K562 (cell line): ENCODE measurements at regions not wholly inside any gene's neighbourhood (a gene's known extent, or its start where the extent isn't known, plus 50 kb on each side); places are given as distances from the start of the nearest gene placed in this dataset.

Experiments used
- BHLHE40 ChIP-seq: IDR thresholded peaks from 2 replicates; pipeline ENCODE4 v1.6.1; 2011; ENCODE audit warnings: low read length, improper control_type of control experiment
- NELFE ChIP-seq: IDR thresholded peaks from 2 replicates; pipeline ENCODE4 v1.6.1; 2011; ENCODE audit warnings: mild to moderate bottlenecking; ENCODE audit not compliant: insufficient read depth, insufficient read length
- POU5F1 ChIP-seq: fragments of 150-350 bp; IDR thresholded peaks from 2 replicates; pipeline ENCODE4 v1.6.1; 2014; ENCODE audit warnings: borderline replicate concordance, low read length, low read depth, mild to moderate bottlenecking; ENCODE audit not compliant: partially characterized antibody
- TEAD1 ChIP-seq, 2 experiments: fragments of 450-650 bp in 1 of 2; sonication (generic) in 1 of 2; formaldehyde crosslinking; IDR thresholded peaks; 2 replicates each; pipeline versions ENCODE4 v1.4.0 to v1.8.0; 2020 to 2022; ENCODE audit warnings: mild to moderate bottlenecking in 2 of 2, missing genetic modification reagents in 1 of 2
- TF ChIP-seq, protein P1 (sequence below): fragments of 450-650 bp; IDR thresholded peaks from 2 replicates; pipeline ENCODE4 v1.6.1; 2016; ENCODE audit warnings: mild to moderate bottlenecking, moderate library complexity
- TF ChIP-seq, protein P2 (sequence below): fragments of 200-800 bp; sonication (Bioruptor generic); IDR thresholded peaks from 2 replicates; pipeline ENCODE4 v1.6.1; 2016; ENCODE audit warnings: missing genetic modification characterization, missing compliant biosample characterization
- TF ChIP-seq, protein P3 (sequence below), 2 experiments: fragments of 450-650 bp in 1 of 2; sonication (generic) in 1 of 2; formaldehyde crosslinking; conservative IDR thresholded peaks; 2 replicates each; pipeline versions ENCODE4 v1.4.0 to v1.8.1; 2020 to 2022; ENCODE audit warnings: mild to moderate bottlenecking in 1 of 2, missing genetic modification reagents in 1 of 2
- TF ChIP-seq, protein P4 (sequence below): sonication (generic); formaldehyde crosslinking; IDR thresholded peaks from 2 replicates; pipeline ENCODE4 v1.8.1; 2022; ENCODE audit warnings: missing genetic modification reagents

DNA sequence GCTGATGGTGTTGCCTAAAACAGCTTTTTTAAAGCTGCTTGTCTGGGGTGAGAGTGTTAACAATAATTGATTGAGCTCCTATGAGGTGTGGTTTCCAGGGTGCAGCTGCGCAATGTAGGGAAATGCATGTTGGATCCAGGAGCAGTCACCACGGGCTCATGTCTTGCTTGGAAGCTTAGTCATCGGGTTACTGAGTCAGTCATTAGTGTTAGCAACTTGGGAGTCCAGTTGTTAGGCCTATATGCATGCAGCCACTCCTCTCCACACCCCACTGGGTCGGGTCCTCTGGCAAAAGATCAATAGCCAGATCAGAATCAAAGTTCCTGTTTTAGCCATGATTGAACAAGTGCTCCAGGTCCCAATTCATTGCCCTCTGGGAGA is 271.7 kb upstream of the CHD6 start (continued):
- TF ChIP-seq, protein P1, sequence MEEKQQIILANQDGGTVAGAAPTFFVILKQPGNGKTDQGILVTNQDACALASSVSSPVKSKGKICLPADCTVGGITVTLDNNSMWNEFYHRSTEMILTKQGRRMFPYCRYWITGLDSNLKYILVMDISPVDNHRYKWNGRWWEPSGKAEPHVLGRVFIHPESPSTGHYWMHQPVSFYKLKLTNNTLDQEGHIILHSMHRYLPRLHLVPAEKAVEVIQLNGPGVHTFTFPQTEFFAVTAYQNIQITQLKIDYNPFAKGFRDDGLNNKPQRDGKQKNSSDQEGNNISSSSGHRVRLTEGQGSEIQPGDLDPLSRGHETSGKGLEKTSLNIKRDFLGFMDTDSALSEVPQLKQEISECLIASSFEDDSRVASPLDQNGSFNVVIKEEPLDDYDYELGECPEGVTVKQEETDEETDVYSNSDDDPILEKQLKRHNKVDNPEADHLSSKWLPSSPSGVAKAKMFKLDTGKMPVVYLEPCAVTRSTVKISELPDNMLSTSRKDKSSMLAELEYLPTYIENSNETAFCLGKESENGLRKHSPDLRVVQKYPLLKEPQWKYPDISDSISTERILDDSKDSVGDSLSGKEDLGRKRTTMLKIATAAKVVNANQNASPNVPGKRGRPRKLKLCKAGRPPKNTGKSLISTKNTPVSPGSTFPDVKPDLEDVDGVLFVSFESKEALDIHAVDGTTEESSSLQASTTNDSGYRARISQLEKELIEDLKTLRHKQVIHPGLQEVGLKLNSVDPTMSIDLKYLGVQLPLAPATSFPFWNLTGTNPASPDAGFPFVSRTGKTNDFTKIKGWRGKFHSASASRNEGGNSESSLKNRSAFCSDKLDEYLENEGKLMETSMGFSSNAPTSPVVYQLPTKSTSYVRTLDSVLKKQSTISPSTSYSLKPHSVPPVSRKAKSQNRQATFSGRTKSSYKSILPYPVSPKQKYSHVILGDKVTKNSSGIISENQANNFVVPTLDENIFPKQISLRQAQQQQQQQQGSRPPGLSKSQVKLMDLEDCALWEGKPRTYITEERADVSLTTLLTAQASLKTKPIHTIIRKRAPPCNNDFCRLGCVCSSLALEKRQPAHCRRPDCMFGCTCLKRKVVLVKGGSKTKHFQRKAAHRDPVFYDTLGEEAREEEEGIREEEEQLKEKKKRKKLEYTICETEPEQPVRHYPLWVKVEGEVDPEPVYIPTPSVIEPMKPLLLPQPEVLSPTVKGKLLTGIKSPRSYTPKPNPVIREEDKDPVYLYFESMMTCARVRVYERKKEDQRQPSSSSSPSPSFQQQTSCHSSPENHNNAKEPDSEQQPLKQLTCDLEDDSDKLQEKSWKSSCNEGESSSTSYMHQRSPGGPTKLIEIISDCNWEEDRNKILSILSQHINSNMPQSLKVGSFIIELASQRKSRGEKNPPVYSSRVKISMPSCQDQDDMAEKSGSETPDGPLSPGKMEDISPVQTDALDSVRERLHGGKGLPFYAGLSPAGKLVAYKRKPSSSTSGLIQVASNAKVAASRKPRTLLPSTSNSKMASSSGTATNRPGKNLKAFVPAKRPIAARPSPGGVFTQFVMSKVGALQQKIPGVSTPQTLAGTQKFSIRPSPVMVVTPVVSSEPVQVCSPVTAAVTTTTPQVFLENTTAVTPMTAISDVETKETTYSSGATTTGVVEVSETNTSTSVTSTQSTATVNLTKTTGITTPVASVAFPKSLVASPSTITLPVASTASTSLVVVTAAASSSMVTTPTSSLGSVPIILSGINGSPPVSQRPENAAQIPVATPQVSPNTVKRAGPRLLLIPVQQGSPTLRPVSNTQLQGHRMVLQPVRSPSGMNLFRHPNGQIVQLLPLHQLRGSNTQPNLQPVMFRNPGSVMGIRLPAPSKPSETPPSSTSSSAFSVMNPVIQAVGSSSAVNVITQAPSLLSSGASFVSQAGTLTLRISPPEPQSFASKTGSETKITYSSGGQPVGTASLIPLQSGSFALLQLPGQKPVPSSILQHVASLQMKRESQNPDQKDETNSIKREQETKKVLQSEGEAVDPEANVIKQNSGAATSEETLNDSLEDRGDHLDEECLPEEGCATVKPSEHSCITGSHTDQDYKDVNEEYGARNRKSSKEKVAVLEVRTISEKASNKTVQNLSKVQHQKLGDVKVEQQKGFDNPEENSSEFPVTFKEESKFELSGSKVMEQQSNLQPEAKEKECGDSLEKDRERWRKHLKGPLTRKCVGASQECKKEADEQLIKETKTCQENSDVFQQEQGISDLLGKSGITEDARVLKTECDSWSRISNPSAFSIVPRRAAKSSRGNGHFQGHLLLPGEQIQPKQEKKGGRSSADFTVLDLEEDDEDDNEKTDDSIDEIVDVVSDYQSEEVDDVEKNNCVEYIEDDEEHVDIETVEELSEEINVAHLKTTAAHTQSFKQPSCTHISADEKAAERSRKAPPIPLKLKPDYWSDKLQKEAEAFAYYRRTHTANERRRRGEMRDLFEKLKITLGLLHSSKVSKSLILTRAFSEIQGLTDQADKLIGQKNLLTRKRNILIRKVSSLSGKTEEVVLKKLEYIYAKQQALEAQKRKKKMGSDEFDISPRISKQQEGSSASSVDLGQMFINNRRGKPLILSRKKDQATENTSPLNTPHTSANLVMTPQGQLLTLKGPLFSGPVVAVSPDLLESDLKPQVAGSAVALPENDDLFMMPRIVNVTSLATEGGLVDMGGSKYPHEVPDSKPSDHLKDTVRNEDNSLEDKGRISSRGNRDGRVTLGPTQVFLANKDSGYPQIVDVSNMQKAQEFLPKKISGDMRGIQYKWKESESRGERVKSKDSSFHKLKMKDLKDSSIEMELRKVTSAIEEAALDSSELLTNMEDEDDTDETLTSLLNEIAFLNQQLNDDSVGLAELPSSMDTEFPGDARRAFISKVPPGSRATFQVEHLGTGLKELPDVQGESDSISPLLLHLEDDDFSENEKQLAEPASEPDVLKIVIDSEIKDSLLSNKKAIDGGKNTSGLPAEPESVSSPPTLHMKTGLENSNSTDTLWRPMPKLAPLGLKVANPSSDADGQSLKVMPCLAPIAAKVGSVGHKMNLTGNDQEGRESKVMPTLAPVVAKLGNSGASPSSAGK, result no peak
- TF ChIP-seq, protein P2, sequence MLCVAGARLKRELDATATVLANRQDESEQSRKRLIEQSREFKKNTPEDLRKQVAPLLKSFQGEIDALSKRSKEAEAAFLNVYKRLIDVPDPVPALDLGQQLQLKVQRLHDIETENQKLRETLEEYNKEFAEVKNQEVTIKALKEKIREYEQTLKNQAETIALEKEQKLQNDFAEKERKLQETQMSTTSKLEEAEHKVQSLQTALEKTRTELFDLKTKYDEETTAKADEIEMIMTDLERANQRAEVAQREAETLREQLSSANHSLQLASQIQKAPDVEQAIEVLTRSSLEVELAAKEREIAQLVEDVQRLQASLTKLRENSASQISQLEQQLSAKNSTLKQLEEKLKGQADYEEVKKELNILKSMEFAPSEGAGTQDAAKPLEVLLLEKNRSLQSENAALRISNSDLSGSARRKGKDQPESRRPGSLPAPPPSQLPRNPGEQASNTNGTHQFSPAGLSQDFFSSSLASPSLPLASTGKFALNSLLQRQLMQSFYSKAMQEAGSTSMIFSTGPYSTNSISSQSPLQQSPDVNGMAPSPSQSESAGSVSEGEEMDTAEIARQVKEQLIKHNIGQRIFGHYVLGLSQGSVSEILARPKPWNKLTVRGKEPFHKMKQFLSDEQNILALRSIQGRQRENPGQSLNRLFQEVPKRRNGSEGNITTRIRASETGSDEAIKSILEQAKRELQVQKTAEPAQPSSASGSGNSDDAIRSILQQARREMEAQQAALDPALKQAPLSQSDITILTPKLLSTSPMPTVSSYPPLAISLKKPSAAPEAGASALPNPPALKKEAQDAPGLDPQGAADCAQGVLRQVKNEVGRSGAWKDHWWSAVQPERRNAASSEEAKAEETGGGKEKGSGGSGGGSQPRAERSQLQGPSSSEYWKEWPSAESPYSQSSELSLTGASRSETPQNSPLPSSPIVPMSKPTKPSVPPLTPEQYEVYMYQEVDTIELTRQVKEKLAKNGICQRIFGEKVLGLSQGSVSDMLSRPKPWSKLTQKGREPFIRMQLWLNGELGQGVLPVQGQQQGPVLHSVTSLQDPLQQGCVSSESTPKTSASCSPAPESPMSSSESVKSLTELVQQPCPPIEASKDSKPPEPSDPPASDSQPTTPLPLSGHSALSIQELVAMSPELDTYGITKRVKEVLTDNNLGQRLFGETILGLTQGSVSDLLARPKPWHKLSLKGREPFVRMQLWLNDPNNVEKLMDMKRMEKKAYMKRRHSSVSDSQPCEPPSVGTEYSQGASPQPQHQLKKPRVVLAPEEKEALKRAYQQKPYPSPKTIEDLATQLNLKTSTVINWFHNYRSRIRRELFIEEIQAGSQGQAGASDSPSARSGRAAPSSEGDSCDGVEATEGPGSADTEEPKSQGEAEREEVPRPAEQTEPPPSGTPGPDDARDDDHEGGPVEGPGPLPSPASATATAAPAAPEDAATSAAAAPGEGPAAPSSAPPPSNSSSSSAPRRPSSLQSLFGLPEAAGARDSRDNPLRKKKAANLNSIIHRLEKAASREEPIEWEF, result no peak
- TF ChIP-seq POU5F1, result no peak
- TF ChIP-seq, protein P3, sequence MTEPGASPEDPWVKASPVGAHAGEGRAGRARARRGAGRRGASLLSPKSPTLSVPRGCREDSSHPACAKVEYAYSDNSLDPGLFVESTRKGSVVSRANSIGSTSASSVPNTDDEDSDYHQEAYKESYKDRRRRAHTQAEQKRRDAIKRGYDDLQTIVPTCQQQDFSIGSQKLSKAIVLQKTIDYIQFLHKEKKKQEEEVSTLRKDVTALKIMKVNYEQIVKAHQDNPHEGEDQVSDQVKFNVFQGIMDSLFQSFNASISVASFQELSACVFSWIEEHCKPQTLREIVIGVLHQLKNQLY (CRISPR knock-in tag; conservative IDR thresholded peaks at IDR 0.05), result no peak
- TF ChIP-seq BHLHE40, result no peak
- TF ChIP-seq TEAD1 (CRISPR knock-in tag; IDR thresholded peaks at IDR 0.05), result no peak
- TF ChIP-seq, protein P4, sequence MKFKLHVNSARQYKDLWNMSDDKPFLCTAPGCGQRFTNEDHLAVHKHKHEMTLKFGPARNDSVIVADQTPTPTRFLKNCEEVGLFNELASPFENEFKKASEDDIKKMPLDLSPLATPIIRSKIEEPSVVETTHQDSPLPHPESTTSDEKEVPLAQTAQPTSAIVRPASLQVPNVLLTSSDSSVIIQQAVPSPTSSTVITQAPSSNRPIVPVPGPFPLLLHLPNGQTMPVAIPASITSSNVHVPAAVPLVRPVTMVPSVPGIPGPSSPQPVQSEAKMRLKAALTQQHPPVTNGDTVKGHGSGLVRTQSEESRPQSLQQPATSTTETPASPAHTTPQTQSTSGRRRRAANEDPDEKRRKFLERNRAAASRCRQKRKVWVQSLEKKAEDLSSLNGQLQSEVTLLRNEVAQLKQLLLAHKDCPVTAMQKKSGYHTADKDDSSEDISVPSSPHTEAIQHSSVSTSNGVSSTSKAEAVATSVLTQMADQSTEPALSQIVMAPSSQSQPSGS (CRISPR knock-in tag), result no peak
- TF ChIP-seq NELFE, result no peak
